ENCODE measurements at regions not wholly inside any gene's neighbourhood (a gene's known extent, or its start where the extent isn't known, plus 50 kb on each side); places are given as distances from the start of the nearest gene placed in this dataset.

DNA sequence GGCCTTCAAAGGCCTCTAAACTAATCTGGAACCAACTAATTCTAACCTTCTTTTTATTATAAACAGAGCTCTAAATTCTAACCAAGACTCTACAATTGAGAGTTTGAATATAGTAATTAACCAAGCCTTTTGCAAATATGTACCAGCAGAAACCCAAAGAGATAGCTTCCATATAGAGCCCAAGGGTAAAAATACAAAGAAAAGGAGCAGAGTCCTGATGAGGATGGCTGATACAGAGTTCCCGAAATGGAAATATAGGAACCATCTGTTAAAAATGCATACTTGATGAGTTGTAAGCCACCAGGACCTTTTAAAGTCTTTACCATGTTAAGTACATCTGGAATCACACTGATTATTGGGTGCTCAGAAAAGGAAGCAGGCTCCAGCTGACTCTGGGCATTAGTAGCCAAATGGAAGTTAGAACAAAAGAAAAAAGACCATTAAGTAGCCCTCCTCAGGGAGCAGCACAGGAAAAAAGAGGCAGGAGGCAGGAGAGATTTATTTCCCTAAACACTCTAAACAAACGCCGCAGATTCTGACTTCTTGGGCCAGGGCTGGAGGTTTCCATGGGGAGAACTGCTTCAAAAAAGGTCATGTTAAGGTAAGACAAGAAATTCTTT, 463.1 kb upstream of the FAT3 start:
- TF ChIP-seq EZH2phosphoT487 (IDR thresholded peaks at IDR 0.05; ENCODE audit: low read depth) (no peak), CTCF (IDR thresholded peaks at IDR 0.05; ENCODE audit: low read depth, low read length) (no peak)
